HG03280 (cell line): ENCODE measurements at regions not wholly inside any gene's neighbourhood (a gene's known extent, or its start where the extent isn't known, plus 50 kb on each side); places are given as distances from the start of the nearest gene placed in this dataset.
A peak's percentile ranks its signal among the peaks of the same experiment; 100 is the strongest.

Experiments used
- ATAC-seq: cut with Tn5 transposase; IDR thresholded peaks from one replicate; pipeline ENCODE4 v1.9.1; 2021; ENCODE audit warnings: mild to moderate bottlenecking, moderate library complexity; ENCODE audit not compliant: unreplicated experiment

DNA sequence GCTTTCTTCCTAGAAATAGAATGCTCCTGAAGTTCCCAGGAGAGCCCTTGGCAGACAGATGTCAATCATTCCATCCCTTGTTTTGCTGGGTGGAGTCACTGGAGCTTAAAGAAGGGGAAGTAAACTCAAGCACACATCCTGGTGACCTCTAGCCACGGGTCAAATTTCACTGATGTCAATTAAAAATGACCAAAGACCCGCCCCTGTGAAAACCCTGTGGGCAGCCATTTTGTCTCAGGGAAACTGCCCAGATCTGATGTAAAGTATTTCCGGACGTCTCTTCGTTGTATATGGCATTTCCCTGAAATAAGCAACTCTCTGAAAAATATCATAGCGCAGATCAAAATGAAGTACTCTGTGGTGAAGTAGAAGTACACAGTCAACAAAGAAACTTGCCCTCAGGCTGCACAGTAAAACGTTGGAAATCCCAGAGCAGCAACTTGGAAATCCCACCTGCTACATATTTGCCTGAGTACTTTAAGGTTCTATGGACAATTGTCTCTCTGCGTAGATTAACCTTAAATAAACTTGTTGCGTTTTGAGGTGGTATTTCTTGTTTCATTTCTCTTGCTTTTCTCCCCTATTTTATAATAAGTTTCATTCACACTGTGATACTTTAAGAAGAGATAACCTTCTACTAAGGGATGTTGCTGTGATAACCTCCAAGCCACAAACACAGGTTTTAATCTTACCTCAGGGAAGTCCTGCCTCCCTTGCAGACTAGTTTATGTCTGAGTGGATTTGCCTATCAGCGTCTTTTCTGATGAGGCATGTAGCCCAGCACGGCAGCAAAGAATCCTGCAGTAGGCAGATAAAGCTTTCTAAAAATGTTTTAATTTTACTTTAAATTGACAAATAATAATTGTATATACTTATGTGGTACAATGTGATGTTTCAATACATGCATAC is 60.9 kb upstream of the PIP5K1B start:
- ATAC-seq, result peak; percentile 61

DNA sequence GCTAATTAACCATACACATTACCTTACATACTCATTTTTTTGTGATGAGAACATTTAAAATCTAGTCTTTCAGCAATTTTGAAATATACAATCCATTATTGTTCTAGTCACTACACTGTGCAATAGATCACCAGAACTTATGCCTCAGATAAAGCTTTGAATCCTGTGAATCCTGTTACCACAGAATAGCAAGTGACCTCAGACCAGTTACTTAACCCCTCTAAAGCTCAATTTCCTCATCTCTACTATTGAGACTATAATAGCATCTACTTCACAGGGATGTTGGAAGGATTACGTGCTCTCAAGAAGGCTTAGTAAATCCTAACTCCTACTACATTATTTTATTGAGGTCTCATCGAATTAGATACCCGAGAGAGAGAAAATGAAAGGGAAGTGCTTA is 60.2 kb upstream of the PIP5K1B start:
- no peak for ATAC-seq

DNA sequence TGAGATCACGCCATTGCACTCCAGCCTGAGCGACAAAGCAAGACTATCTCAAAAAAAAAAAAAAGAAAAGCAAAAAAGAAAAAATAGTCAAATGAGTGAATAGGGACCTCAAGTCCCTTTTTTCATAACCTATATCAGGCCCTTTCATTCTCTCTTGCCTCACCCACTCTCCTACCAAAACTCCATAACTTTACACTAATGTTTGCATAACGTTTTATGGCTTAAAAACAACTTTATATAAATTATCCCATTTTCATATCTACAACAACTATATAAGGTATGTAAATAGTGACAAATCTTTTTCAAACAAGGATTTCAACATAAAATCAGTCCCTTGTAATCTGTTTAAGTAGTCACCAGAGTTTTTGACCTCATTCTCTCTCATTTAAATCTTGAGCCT is 56.9 kb upstream of the PIP5K1B start:
- no peak for ATAC-seq

DNA sequence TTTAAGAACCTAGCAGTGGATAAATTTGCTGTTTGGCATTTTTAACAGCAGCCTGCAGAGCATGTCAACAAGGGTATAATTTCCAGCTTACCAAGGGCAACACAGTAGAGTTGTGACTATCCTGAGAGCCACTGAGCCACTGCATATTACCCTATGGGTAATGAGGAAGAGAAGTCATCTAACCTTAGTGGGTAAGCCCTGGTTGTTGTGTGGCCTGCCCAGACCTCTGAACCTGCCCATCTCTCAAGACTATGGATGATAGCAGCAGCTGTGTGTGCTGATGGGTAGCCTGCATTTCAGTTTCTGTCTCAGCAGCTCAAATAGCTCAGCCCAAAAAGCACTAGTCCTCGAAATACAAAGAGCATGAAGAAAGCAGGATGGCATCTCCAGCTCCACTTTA is 56.1 kb upstream of the PIP5K1B start:
- ATAC-seq, result no peak

DNA sequence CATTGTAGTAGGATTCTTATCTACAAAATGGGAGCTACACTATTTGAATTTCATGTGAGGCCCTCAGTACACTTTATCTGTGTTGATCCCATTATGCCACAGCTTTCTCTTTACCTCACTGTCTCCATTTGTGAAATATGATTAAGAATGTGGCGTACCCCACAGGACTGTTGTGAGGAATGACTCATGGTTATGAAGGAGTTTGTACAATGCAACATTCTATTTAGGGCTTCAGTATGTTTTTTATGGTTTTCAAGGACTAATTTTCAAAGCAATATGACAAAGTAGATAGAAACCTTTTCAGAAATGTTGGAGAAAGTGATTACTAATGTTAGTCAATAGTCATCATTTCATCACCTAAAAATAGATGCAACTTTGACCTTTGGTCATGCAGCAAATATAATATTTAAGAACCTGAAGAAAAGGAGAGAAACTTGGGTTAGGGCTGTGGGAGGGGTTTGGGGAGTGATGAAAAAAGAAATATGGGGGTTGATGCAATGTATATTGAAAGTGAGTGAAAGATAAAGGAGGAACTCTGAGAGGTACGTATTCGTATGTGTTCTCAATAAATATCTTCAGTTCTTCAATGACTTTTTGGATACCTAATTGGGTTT is 53.7 kb upstream of the PIP5K1B start:
- no peak for ATAC-seq

DNA sequence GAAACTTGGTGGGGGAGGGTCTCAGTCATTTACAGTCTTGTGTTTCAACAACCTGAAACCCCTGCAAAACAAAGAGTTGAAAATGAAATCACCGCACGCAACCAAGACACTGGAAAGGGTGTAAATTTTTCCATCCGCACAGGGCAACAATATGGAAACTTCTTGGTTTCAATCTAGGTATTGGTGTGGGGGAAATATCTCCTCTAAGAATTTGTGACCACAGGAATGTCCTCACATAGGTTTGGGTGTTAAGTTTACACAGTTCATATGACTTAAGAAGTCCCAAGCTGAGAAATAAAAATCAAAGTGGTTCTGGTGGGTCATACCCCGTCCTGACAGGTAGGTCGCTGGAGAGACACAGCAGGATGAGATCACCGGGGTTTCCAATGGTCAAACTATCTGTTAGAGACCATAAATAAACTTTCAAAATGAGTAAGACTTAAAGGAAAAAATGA is 51.9 kb upstream of the PIP5K1B start:
- peak; percentile 74 for ATAC-seq

DNA sequence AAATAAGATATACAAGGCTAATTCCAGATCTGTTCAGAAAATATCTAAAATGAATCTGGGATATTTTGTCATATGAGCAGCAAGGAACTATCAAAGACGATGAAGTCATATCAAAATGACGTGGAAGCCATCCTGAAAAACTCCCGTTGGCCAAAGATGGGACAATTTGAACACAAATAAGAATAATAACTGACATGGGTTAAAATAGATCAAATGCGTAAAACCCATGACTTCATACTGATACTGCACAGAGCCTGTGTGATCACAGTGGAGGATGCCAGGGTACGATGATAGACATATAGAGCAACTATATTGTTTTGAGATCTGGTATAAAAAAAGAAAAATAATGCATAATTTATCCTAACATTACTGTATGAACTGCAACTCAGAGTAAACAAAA is 51.0 kb upstream of the PIP5K1B start:
- no peak for ATAC-seq
